Left lung (tissue), 4 donors: ENCODE measurements at regions not wholly inside any gene's neighbourhood (a gene's known extent, or its start where the extent isn't known, plus 50 kb on each side); places are given as distances from the start of the nearest gene placed in this dataset.

Source experiments
- ATAC-seq: fragments of 200-7000 bp; cut with Tn5 transposase; one replicate; pipeline ENCODE4 v1.9.1; 2020; ENCODE audit warnings: moderate library complexity
- DNase-seq, 4 donors: peaks; one replicate each; pipeline ENCODE4 v3.0.0-alpha.2; 2013 to 2020
- H3K27ac ChIP-seq, 2 donors: fragments of 200-600 bp; sonication (generic) in 1 of 2; one replicate each; pipeline versions ENCODE4 v1.5.0 to v1.8.0; 2020 to 2021
- H3K27me3 ChIP-seq, 2 donors: fragments of 200-600 bp; sonication (generic) in 1 of 2; one replicate each; pipeline versions ENCODE4 v1.5.0 to v1.8.0; 2020 to 2021
- H3K36me3 ChIP-seq, 2 donors: fragments of 200-600 bp; sonication (generic) in 1 of 2; one replicate each; pipeline versions ENCODE4 v1.5.0 to v1.8.0; 2020 to 2021
- H3K4me1 ChIP-seq, 2 donors: fragments of 200-600 bp; one replicate each; pipeline ENCODE4 v1.8.0; 2021
- H3K4me3 ChIP-seq, 2 donors: fragments of 200-600 bp; sonication (generic) in 1 of 2; one replicate each; pipeline versions ENCODE4 v1.5.0 to v1.8.0; 2020 to 2021; ENCODE audit warnings: mild to moderate bottlenecking in 1 of 2
- H3K9me3 ChIP-seq, 2 donors: fragments of 200-600 bp; sonication (generic) in 1 of 2; one replicate each; pipeline versions ENCODE4 v1.5.0 to v1.8.0; 2020 to 2021
- intact Hi-C, 2 donors: fragments of 100-400 bp; cut with DNase I; formaldehyde crosslinking; loops; one replicate each; pipeline versions ENCODE4 v1.11.2 to v1.14.2; 2022
- TF ChIP-seq, protein P1 (sequence below), 2 donors: fragments of 200-600 bp; sonication (generic) in 1 of 2; IDR thresholded peaks; one replicate each; pipeline versions ENCODE4 v1.5.0 to v1.8.0; 2021; ENCODE audit warnings: antibody characterized with exemption in 2 of 2
- donor health status: DM: no; HTN: yes; CAD: no.
- donor health status: DM: no; HTN: no; CAD: no.

DNA sequence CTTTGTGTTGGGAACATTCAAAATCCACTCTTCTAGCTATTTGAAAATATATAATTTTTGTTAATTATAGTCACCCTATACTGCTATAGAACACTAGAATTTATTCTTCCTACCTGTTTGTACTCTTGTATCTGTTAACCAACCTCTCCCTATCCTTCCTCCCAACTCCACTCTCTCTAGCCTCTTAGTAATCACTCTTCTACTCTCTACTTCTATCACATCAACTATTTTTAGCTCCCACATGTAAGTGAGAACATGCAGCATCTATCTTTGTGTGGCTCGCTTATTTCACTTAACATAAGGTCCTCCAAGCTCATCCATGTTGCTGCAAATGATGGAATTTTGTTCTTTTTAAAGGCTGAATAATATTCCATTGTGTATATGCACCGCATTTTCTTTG lies 537.3 kb downstream of the MID1IP1 start:
- intact Hi-C loops = no loop called here
- no peak for ATAC-seq
- H3K4me3 ChIP-seq = no peak overlapping the region
- no peaks in the 10 kb centered on the region for H3K4me1 ChIP-seq
- no peaks in the 10 kb centered on the region for H3K9me3 ChIP-seq
- no peaks in the 10 kb centered on the region for H3K27me3 ChIP-seq
- H3K27ac ChIP-seq = no peak overlapping the region
- TF ChIP-seq, protein P1, sequence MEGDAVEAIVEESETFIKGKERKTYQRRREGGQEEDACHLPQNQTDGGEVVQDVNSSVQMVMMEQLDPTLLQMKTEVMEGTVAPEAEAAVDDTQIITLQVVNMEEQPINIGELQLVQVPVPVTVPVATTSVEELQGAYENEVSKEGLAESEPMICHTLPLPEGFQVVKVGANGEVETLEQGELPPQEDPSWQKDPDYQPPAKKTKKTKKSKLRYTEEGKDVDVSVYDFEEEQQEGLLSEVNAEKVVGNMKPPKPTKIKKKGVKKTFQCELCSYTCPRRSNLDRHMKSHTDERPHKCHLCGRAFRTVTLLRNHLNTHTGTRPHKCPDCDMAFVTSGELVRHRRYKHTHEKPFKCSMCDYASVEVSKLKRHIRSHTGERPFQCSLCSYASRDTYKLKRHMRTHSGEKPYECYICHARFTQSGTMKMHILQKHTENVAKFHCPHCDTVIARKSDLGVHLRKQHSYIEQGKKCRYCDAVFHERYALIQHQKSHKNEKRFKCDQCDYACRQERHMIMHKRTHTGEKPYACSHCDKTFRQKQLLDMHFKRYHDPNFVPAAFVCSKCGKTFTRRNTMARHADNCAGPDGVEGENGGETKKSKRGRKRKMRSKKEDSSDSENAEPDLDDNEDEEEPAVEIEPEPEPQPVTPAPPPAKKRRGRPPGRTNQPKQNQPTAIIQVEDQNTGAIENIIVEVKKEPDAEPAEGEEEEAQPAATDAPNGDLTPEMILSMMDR (IDR thresholded peaks at IDR 0.05) = no peak
- no peaks in the 10 kb centered on the region for H3K36me3 ChIP-seq
- DNase-seq = no peak

DNA sequence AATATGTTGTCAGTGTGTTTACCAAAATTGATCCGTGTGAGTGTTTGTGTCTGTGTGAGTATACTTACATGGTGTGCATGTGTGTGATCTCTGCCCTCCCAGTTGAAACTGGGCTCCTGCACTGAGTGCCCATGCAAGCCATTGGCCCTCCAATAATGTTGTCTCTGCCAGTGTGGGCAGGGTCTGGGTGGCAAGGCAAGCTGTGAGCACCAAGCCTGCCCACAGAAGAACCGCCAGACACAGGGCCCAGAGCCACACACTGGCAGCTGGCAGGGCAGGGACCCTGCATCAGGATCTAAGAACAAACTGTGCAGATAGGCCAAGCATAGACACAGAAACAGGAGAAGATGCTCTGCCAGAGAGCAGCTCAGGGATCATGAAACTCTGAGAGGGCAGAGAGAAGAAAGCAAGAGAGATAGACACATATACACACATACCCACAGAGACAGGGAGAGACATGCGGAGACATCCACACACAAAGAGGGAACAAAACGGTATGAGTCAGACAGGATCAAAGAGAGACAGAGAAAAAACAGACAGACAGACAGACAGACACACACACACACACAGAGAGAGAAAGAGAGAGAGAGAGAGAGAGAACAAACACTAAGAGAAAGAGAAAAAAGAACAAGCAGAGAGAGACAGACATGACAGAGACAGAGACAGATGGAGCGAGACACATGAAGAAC lies 555.0 kb downstream of the MID1IP1 start:
- ATAC-seq (no peak), DNase-seq (no peak)
- H3K27ac ChIP-seq = no peak overlapping the region
- no peak overlapping the region for H3K4me3 ChIP-seq
- H3K9me3 ChIP-seq = no peaks in the 10 kb centered on the region
- TF ChIP-seq, protein P1 (IDR thresholded peaks at IDR 0.05) = no peak
- no peaks in the 10 kb centered on the region for H3K27me3 ChIP-seq
- H3K36me3 ChIP-seq = no peaks in the 10 kb centered on the region
- intact Hi-C loops = no loop called here
- no peaks in the 10 kb centered on the region for H3K4me1 ChIP-seq

DNA sequence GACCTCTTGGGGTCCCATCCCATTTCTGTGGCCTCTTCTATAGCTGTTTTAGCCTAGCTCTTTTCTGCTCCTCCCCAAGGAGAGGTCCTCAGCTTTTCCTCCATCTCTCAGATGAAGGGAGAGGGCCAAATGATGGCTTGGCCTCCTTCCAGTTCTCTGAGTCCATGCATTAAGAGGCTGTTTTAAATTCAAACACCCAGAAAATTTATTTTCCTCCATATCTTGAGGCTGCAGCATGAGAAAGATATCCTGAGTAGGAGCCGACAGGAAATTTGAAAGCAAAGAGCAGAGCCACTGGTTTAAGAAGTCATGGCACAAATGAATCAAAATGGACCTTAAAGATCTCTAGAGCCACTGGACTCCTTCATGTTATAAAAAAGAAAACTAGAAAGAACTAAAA lies 558.8 kb downstream of the MID1IP1 start:
- Histone ChIP-seq H3K9me3 (no peaks in the 10 kb centered on the region), H3K36me3 (no peaks in the 10 kb centered on the region), H3K27ac (no peak overlapping the region), H3K27me3 (no peaks in the 10 kb centered on the region), H3K4me1 (no peaks in the 10 kb centered on the region), H3K4me3 (no peak overlapping the region)
- TF ChIP-seq, protein P1 (IDR thresholded peaks at IDR 0.05) = no peak
- no peak for DNase-seq
- intact Hi-C loops = no loop called here
- no peak for ATAC-seq

DNA sequence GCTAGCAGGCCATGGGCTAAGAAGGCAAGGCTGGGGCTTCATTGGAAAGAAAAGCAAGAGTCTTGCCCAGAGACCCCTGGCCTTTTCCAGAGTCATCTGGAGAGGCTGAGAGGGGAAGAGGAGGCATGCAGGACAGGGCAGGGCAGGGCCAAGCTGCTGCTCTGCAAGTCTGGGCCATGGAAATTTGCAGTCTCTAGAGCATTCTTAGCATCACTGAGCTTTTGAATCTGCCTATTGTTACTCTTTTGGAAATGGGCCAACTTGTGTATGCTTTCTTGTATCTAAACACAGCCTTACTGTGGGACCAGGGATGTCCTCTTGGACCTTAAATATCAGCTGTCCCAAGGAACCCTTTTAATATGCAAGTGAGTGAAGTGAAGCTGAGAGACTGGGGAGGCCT lies 560.5 kb downstream of the MID1IP1 start:
- TF ChIP-seq, protein P1 (IDR thresholded peaks at IDR 0.05) = no peak
- intact Hi-C loops = no loop called here
- Histone ChIP-seq H3K4me3 (no peak overlapping the region), H3K9me3 (no peaks in the 10 kb centered on the region), H3K4me1 (no peaks in the 10 kb centered on the region), H3K27me3 (no peaks in the 10 kb centered on the region), H3K27ac (no peak overlapping the region), H3K36me3 (no peaks in the 10 kb centered on the region)
- ATAC-seq = no peak
- no peak for DNase-seq

DNA sequence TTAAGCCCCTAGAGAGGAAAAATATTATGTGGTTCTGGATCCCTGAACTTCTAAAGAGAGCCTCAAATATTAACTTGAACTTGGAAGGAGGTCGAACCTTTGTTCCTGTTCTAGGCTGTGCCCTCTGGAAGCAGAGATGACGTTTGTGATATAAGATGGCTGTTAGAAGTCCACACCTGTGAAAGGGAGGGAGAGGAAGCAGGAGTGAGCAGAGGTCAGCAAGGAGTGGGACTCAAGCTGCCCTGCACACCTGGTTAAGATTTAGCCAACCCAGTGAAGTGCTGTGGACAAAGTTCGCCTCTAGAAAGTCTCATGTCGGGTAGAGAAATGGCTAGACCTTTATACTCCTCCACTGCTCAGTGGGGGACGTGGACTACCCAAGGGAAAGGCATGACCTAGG lies 566.2 kb downstream of the MID1IP1 start:
- Histone ChIP-seq H3K4me1 (no peaks in the 10 kb centered on the region), H3K36me3 (no peaks in the 10 kb centered on the region), H3K4me3 (no peak overlapping the region), H3K9me3 (no peaks in the 10 kb centered on the region), H3K27ac (no peak overlapping the region), H3K27me3 (no peaks in the 10 kb centered on the region)
- DNase-seq (no peak), ATAC-seq (no peak)
- TF ChIP-seq, protein P1 (IDR thresholded peaks at IDR 0.05) = no peak
- intact Hi-C loops = no loop called here
